Gastroesophageal sphincter (tissue), 4 donors: ENCODE measurements at regions not wholly inside any gene's neighbourhood (a gene's known extent, or its start where the extent isn't known, plus 50 kb on each side); places are given as distances from the start of the nearest gene placed in this dataset.

Source experiments
- ATAC-seq: fragments of 150-250 bp; one replicate; pipeline ENCODE4 v1.9.1; 2016; ENCODE audit warnings: mild to moderate bottlenecking, moderate library complexity
- H3K27ac ChIP-seq, 4 donors: fragments of 200-600 bp; sonication (generic) in 3 of 4; 1 replicate in 3 of 4; 2 replicates in 1 of 4; pipeline ENCODE4 v1.5.1; 2016 to 2019
- H3K27me3 ChIP-seq: fragments of 200-600 bp; sonication (generic); one replicate; pipeline ENCODE4 v1.5.1; 2019
- H3K36me3 ChIP-seq, 2 donors: fragments of 200-600 bp; sonication (generic); one replicate each; pipeline ENCODE4 v1.5.1; 2019; ENCODE audit warnings: control low read depth in 1 of 2
- H3K4me1 ChIP-seq, 3 donors: fragments of 200-600 bp; sonication (generic); 1 replicate in 2 of 3; 2 replicates in 1 of 3; pipeline ENCODE4 v1.5.1; 2016 to 2019; ENCODE audit warnings: control low read depth in 2 of 3
- H3K4me3 ChIP-seq, 2 donors: fragments of 200-600 bp; sonication (generic); one replicate each; pipeline ENCODE4 v1.5.1; 2019; ENCODE audit warnings: mild to moderate bottlenecking in 1 of 2, moderate library complexity in 1 of 2
- H3K9me3 ChIP-seq, 3 donors: fragments of 200-600 bp; sonication (generic); one replicate each; pipeline ENCODE4 v1.5.1; 2017 to 2019; ENCODE audit warnings: control low read depth in 2 of 3
- EP300 ChIP-seq: sonication (generic); formaldehyde crosslinking; IDR thresholded peaks from one replicate; pipeline ENCODE4 v1.6.1; 2017; ENCODE audit warnings: antibody characterized with exemption, mild to moderate bottlenecking
- POLR2A ChIP-seq, 2 donors: fragments of 450-650 bp; IDR thresholded peaks; one replicate each; pipeline ENCODE4 v1.6.1; 2017; ENCODE audit warnings: antibody characterized with exemption in 2 of 2, mild to moderate bottlenecking in 2 of 2, moderate library complexity in 1 of 2
- POLR2AphosphoS5 ChIP-seq: sonication (generic); formaldehyde crosslinking; IDR thresholded peaks from one replicate; pipeline ENCODE4 v1.6.1; 2017; ENCODE audit warnings: antibody characterized with exemption
- WGBS, 2 donors: methylation state at CpG; one replicate each; pipeline ENCODE4 v1.1.5; 2018; ENCODE audit warnings: low coverage in 1 of 2; 5-methylcytosine and 5-hydroxymethylcytosine counted together
- TF ChIP-seq, protein P1 (sequence below), 4 experiments: fragments of 200-600 bp in 2 of 4; fragments of 450-650 bp in 2 of 4; sonication (generic) in 1 of 4; IDR thresholded peaks; one replicate each; pipeline ENCODE4 v1.5.1; 2017 to 2019; ENCODE audit warnings: antibody characterized with exemption in 4 of 4, mild to moderate bottlenecking in 2 of 4, moderate library complexity in 2 of 4

DNA sequence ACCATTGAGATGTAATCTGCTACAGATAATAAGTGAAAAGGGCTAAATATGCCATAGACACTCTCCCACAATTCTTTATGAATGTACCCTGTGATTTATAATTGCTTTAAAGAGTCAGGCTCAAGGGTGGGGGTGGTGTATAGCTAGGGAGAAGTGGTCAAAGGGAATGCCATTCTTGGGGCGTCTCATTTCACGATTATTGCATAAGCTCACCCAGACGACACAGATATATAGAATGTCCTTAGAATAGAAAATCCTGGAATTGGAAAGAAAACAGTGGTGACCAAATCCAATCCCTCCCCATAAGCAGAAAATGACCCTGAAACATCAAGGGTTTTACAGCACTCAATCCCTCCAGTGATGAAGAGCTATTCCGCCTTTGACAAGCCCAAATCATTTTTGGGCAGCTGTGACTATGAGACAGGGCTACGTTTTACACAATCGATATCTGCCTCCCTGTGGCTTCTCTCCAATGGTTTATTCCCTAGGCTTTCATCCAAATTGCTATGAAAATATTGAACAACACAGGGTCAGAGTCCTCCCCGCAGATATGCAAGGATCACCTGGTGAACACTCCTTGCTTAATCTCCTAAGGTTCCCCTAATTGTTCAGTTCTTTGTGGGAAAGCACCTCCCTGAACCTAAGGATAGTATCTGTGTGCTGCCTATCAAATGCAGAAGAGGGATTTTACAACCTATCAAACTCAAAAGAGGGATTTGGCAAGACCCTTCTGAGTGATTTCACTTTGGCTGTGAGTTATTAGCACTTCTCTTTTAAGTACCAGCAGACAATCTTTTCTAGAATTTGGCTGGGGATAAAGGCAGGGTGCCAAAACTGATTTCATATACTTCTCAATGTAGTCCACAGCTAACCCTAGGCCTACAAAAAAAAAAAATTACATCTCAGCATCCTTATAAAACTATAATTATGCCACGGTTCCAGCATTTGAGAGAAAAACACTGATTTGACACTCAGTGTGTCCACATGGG lies 144.9 kb upstream of the CDH6 start:
- H3K4me3 ChIP-seq: no peak overlapping the region
- H3K27ac ChIP-seq: no peak overlapping the region
- H3K4me1 ChIP-seq: no peaks in the 10 kb centered on the region
- H3K9me3 ChIP-seq: no peaks in the 10 kb centered on the region
- H3K27me3 ChIP-seq: no peaks in the 10 kb centered on the region
- WGBS, 2 donors: 62 to 69% methylated on average over 7 to 8 of the region's 8 CpGs
- no peak for TF ChIP-seq POLR2A (IDR thresholded peaks at IDR 0.05)
- TF ChIP-seq EP300: no peak
- TF ChIP-seq, protein P1, sequence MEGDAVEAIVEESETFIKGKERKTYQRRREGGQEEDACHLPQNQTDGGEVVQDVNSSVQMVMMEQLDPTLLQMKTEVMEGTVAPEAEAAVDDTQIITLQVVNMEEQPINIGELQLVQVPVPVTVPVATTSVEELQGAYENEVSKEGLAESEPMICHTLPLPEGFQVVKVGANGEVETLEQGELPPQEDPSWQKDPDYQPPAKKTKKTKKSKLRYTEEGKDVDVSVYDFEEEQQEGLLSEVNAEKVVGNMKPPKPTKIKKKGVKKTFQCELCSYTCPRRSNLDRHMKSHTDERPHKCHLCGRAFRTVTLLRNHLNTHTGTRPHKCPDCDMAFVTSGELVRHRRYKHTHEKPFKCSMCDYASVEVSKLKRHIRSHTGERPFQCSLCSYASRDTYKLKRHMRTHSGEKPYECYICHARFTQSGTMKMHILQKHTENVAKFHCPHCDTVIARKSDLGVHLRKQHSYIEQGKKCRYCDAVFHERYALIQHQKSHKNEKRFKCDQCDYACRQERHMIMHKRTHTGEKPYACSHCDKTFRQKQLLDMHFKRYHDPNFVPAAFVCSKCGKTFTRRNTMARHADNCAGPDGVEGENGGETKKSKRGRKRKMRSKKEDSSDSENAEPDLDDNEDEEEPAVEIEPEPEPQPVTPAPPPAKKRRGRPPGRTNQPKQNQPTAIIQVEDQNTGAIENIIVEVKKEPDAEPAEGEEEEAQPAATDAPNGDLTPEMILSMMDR (IDR thresholded peaks at IDR 0.05): no peak
- no peak for TF ChIP-seq POLR2AphosphoS5
- no peak for ATAC-seq
- H3K36me3 ChIP-seq: no peaks in the 10 kb centered on the region

DNA sequence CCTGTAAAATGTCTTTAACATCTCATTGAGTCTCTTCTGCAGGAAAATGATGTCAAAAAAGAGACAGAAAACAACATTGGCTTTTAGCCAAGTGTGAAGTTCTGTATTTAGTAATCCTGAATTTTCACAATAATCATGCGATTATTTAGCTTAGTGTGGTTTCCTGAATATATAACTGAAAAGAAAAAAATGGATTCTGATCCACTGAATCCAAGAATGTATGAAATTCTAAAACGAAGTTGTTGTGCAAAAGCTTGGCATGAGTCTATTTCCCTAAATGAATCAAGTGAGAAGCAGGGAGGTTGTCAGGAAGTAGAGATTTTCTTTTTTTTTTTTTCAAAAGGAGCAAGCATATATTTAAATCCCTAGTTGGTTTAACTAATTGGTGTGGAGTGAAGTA lies 145.9 kb upstream of the CDH6 start:
- no peak for ATAC-seq
- no peak overlapping the region for H3K27ac ChIP-seq
- TF ChIP-seq, protein P1 (IDR thresholded peaks at IDR 0.05): no peak
- H3K36me3 ChIP-seq: no peaks in the 10 kb centered on the region
- H3K27me3 ChIP-seq: no peaks in the 10 kb centered on the region
- H3K4me1 ChIP-seq: no peaks in the 10 kb centered on the region
- 54 to 62% methylated on average over 2 of the region's 2 CpGs for WGBS, 2 donors
- no peak overlapping the region for H3K4me3 ChIP-seq
- H3K9me3 ChIP-seq: no peaks in the 10 kb centered on the region

DNA sequence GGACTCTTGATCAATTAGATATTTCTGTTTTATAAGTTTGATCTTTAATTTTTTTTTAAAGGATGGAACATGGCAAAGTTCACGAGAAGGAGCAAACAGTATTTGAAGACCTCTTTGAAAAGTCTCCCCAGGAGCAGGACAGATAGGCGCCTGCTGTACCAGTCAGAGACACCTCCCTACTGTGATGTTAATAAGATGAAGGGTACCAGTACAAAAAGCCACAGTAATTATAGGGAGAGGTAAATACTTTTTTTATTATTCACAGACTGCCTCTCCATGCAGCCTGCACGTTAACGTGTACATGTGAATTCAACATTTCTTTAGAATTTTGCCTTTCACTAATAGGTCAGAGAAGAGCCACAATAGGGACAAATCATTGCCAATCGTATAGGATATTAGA lies 146.5 kb upstream of the CDH6 start:
- H3K27ac ChIP-seq: no peak overlapping the region
- no peak for ATAC-seq
- no peaks in the 10 kb centered on the region for H3K27me3 ChIP-seq
- WGBS, 2 donors: 60 to 74% methylated on average over 5 of the region's 5 CpGs
- no peaks in the 10 kb centered on the region for H3K4me1 ChIP-seq
- TF ChIP-seq POLR2AphosphoS5: no peak
- no peak for TF ChIP-seq POLR2A (IDR thresholded peaks at IDR 0.05)
- no peak for TF ChIP-seq EP300
- TF ChIP-seq, protein P1 (IDR thresholded peaks at IDR 0.05): no peak
- H3K9me3 ChIP-seq: no peaks in the 10 kb centered on the region
- no peak overlapping the region for H3K4me3 ChIP-seq
- H3K36me3 ChIP-seq: no peaks in the 10 kb centered on the region

DNA sequence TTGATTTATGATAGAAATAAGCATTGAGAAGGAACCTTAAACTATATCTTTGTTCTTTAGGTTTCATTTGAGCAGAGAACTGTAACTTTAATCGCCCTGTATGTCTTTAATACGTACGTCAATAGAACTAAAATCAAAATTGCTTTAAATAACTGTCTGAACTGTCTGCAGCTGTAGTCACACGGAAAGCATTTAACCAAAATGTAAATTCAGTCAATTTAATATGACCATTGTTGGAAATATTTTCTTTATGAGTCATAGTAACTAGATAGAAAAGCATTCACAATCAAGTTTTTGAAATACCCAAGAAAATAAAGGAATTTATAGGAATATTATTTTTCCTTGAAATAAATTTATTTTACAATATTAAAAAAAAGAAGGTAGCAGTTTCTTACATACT lies 157.1 kb upstream of the CDH6 start:
- Histone ChIP-seq H3K9me3 (peaks cover 0 to 14% (median 0%) of the 10 kb centered on the region in 3 donors), H3K27me3 (no peaks in the 10 kb centered on the region), H3K36me3 (no peaks in the 10 kb centered on the region), H3K4me1 (no peaks in the 10 kb centered on the region), H3K4me3 (no peak overlapping the region), H3K27ac (no peak overlapping the region)
- ATAC-seq: no peak
- no peak for TF ChIP-seq POLR2AphosphoS5
- no peak for TF ChIP-seq POLR2A (IDR thresholded peaks at IDR 0.05)
- TF ChIP-seq EP300: no peak
- TF ChIP-seq, protein P1 (IDR thresholded peaks at IDR 0.05): no peak
- WGBS, 2 donors: 45 to 66% methylated on average over 4 of the region's 4 CpGs

DNA sequence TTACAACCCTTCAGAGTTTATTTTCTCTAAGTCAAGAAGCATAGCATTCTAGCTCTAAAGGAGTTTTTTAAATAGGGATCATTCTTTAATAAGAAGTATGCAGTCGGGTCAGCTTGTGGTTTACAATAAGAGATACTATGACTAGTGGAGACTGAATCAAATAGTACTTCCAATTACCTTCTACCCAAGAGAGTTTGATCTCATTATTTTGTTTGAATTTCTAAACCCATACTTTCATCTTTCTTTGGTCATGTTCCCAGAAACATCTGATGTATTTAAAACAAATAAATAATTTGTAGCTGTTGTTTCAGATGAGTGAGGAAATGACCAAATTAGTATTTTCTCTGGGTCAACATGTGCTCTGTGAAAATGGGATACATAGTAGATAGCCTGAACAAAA lies 160.2 kb upstream of the CDH6 start:
- H3K9me3 ChIP-seq: peaks cover 0 to 4% (median 0%) of the 10 kb centered on the region in 3 donors
- H3K27me3 ChIP-seq: no peaks in the 10 kb centered on the region
- no peak for TF ChIP-seq EP300
- TF ChIP-seq, protein P1 (IDR thresholded peaks at IDR 0.05): no peak
- no peak for TF ChIP-seq POLR2A (IDR thresholded peaks at IDR 0.05)
- no peak for TF ChIP-seq POLR2AphosphoS5
- no peak for ATAC-seq
- no peaks in the 10 kb centered on the region for H3K36me3 ChIP-seq
- H3K4me3 ChIP-seq: no peak overlapping the region
- H3K27ac ChIP-seq: no peak overlapping the region
- no peaks in the 10 kb centered on the region for H3K4me1 ChIP-seq
- 67 to 91% methylated on average over 1 of the region's 1 CpG for WGBS, 2 donors
